ENCODE measurements at regions not wholly inside any gene's neighbourhood (a gene's known extent, or its start where the extent isn't known, plus 50 kb on each side); places are given as distances from the start of the nearest gene placed in this dataset.

GRCh38 chr5:74501674-74502478 lies 138.7 kb downstream of the ENC1 start:
- Histone ChIP-seq H3K4me1 (peaks cover 22% of the 10 kb centered on the region), H4K20me1 (ENCODE audit: low read depth) (no peaks in the 10 kb centered on the region), H3F3A (ENCODE audit: low read depth) (no peaks in the 10 kb centered on the region), H3K27ac (no peak overlapping the region), H3K9ac (no peak overlapping the region), H3K9me3 (ENCODE audit: low read depth) (no peaks in the 10 kb centered on the region), H3K27me3 (no peaks in the 10 kb centered on the region), H3K4me3 (no peak overlapping the region), H3K4me2 (no peak overlapping the region), H3K36me3 (no peaks in the 10 kb centered on the region), H3K79me2 (ENCODE audit: low read depth) (no peaks in the 10 kb centered on the region), H2AFZ (replicated peaks) (peak overlapping the region; percentile 13)
- Mint-ChIP-seq H3K36me3 (no peaks in the 10 kb centered on the region), H3K27ac (no peak overlapping the region), H3K4me1 (peaks cover 35% of the 10 kb centered on the region), H3K4me3 (no peak overlapping the region), H3K9me3 (no peaks in the 10 kb centered on the region), H3K27me3 (ENCODE audit: insufficient read depth, low read depth) (peaks cover 2% of the 10 kb centered on the region)
- DNase-seq (ENCODE audit: low spot score): no peak
- TF ChIP-seq EZH2phosphoT487 (IDR thresholded peaks at IDR 0.05) (no peak), CTCF (IDR thresholded peaks at IDR 0.05) (no peak), EZH2 (IDR thresholded peaks at IDR 0.05) (no peak)

GRCh38 chr5:74500110-74500917 lies 140.2 kb downstream of the ENC1 start:
- TF ChIP-seq EZH2phosphoT487 (IDR thresholded peaks at IDR 0.05) (no peak), CTCF (IDR thresholded peaks at IDR 0.05) (no peak)
- Mint-ChIP-seq H3K27me3 (ENCODE audit: insufficient read depth, low read depth) (peaks cover 2% of the 10 kb centered on the region), H3K4me1 (peaks cover 33% of the 10 kb centered on the region), H3K27ac (peak overlapping the region; percentile 91), H3K9me3 (no peaks in the 10 kb centered on the region), H3K36me3 (no peaks in the 10 kb centered on the region), H3K4me3 (peak overlapping the region; percentile 71)
- Histone ChIP-seq H3K27ac (no peak overlapping the region), H3F3A (ENCODE audit: low read depth) (no peaks in the 10 kb centered on the region), H4K20me1 (ENCODE audit: low read depth) (no peaks in the 10 kb centered on the region), H3K4me1 (peaks cover 18% of the 10 kb centered on the region), H2AFZ (replicated peaks) (peak overlapping the region; percentile 96), H3K27me3 (no peaks in the 10 kb centered on the region), H3K9ac (no peak overlapping the region), H3K4me3 (no peak overlapping the region), H3K9me3 (ENCODE audit: low read depth) (no peaks in the 10 kb centered on the region), H3K4me2 (peak overlapping the region; percentile 17), H3K36me3 (no peaks in the 10 kb centered on the region), H3K79me2 (ENCODE audit: low read depth) (no peaks in the 10 kb centered on the region)
- DNase-seq (ENCODE audit: low spot score): no peak

- Mint-ChIP-seq H3K27me3 (ENCODE audit: insufficient read depth, low read depth) (peaks cover 2% of the 10 kb centered on the region), H3K36me3 (no peaks in the 10 kb centered on the region), H3K27ac (peak overlapping the region; percentile 91), H3K9me3 (peaks cover under 1% of the 10 kb centered on the region), H3K4me3 (no peak overlapping the region), H3K4me1 (peaks cover 33% of the 10 kb centered on the region)
- H3F3A ChIP-seq (ENCODE audit: low read depth): no peaks in the 10 kb centered on the region
- H3K27ac ChIP-seq: no peak overlapping the region
- H3K4me1 ChIP-seq: peaks cover 18% of the 10 kb centered on the region
- H3K79me2 ChIP-seq (ENCODE audit: low read depth): no peaks in the 10 kb centered on the region
- no peaks in the 10 kb centered on the region for H3K36me3 ChIP-seq
- no peak overlapping the region for H3K9ac ChIP-seq
- no peak overlapping the region for H3K4me3 ChIP-seq
- peak overlapping the region; percentile 96 for H2AFZ ChIP-seq (replicated peaks)
- no peak for TF ChIP-seq EZH2phosphoT487 (IDR thresholded peaks at IDR 0.05)
- TF ChIP-seq CTCF (IDR thresholded peaks at IDR 0.05): no peak
- TF ChIP-seq EZH2 (IDR thresholded peaks at IDR 0.05): no peak
- H3K4me2 ChIP-seq: peak overlapping the region; percentile 17
- H3K9me3 ChIP-seq (ENCODE audit: low read depth): no peaks in the 10 kb centered on the region
- no peaks in the 10 kb centered on the region for H3K27me3 ChIP-seq
- no peak for DNase-seq (ENCODE audit: low spot score)
- no peaks in the 10 kb centered on the region for H4K20me1 ChIP-seq (ENCODE audit: low read depth)
Observed at GRCh38 chr5:74499256-74500050, 141.1 kb downstream of the ENC1 start.
